Activated CD4-positive, alpha-beta T cell treated with anti-CD3 and anti-CD28 coated beads, Interleukin-2, amount 10 ng/mL, durations not matched to agents 7 days and 5 days (primary cell): ENCODE measurements at regions not wholly inside any gene's neighbourhood (a gene's known extent, or its start where the extent isn't known, plus 50 kb on each side); places are given as distances from the start of the nearest gene placed in this dataset.

ENCODE experiments used
- CTCF ChIA-PET: fragments of 350-600 bp; sonication (Branson Sonifier 250); formaldehyde crosslinking; loops from one replicate; lab custom pipeline; 2021; ENCODE audit warnings: antibody characterized with exemption; lab: Charles Lee
- POLR2A ChIA-PET: fragments of 350-600 bp; sonication (Branson Sonifier 250); formaldehyde crosslinking; loops from one replicate; lab custom pipeline; 2021; ENCODE audit warnings: antibody characterized with exemption; lab: Charles Lee
- DNase-seq: peaks from one replicate; pipeline ENCODE4 v3.0.0-alpha.2; 2020
- H3K27ac Mint-ChIP-seq: one replicate; pipeline ENCODE4 v1.8.0; 2021; ENCODE audit warnings: mild to moderate bottlenecking, moderate library complexity, mixed read lengths
- H3K27me3 Mint-ChIP-seq: one replicate; pipeline ENCODE4 v1.8.0; 2021; ENCODE audit warnings: mixed read lengths
- H3K36me3 Mint-ChIP-seq: one replicate; pipeline ENCODE4 v1.8.0; 2021; ENCODE audit warnings: low read depth, mixed read lengths
- H3K4me1 Mint-ChIP-seq: one replicate; pipeline ENCODE4 v1.8.0; 2021; ENCODE audit warnings: mixed read lengths
- H3K4me3 Mint-ChIP-seq: one replicate; pipeline ENCODE4 v1.8.0; 2021; ENCODE audit warnings: mild to moderate bottlenecking, moderate library complexity, mixed read lengths
- H3K9me3 Mint-ChIP-seq: one replicate; pipeline ENCODE4 v1.8.0; 2021; ENCODE audit warnings: mixed read lengths

DNA sequence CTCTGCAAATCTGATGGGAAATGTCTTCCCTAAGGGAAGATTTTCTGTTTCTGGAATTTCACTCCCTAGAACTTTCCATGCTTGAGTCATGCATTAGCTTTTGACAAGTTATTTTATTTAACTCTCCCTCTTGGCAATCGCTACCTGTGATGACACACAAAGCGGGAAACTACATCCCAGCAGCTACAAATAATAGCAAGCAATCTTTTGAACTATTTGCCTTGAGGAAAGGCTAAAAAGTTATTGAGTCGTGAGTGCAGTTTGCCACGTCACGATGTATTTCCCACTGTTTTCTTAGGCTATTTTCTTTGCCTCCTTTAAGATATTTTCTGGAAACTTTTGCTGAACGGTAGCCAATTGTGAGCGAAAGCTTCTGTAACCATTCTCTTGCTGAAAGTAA, 353.3 kb upstream of the HTR2A start:
- Mint-ChIP-seq H3K36me3 (no peaks in the 10 kb centered on the region), H3K4me3 (no peak overlapping the region), H3K27me3 (no peaks in the 10 kb centered on the region), H3K27ac (no peak overlapping the region), H3K9me3 (no peaks in the 10 kb centered on the region), H3K4me1 (no peaks in the 10 kb centered on the region)
- CTCF ChIA-PET = no interaction called here
- POLR2A ChIA-PET = no interaction called here
- no peak for DNase-seq

DNA sequence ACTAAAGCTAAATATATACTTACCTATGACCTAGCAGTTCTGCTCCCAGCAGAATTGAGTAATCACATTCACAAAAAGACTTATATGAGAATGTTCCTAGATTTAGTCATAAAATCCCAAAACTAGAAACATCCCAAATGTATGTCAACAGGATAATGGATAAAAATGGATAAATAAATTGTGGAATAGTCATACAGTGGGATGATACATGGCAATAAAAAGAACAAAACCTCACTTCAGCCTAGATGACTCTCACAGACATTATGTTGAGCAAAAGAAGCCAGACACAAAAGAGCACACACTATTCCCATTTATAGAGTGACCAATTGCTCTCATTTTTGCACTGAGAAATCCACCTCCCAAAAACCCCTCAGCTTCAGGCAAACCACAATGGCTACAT, 352.4 kb upstream of the HTR2A start:
- no peak for DNase-seq
- Mint-ChIP-seq H3K27ac (no peak overlapping the region), H3K9me3 (no peaks in the 10 kb centered on the region), H3K4me1 (no peaks in the 10 kb centered on the region), H3K4me3 (no peak overlapping the region), H3K27me3 (no peaks in the 10 kb centered on the region), H3K36me3 (no peaks in the 10 kb centered on the region)
- POLR2A ChIA-PET = no interaction called here
- CTCF ChIA-PET = no interaction called here

GRCh38 chr13:47241446-47241845, 344.6 kb upstream of the HTR2A start:
- no peak for DNase-seq
- H3K27me3 Mint-ChIP-seq = no peaks in the 10 kb centered on the region
- H3K27ac Mint-ChIP-seq = no peak overlapping the region
- H3K4me3 Mint-ChIP-seq = no peak overlapping the region
- no peaks in the 10 kb centered on the region for H3K9me3 Mint-ChIP-seq
- no peaks in the 10 kb centered on the region for H3K36me3 Mint-ChIP-seq
- CTCF ChIA-PET = no interaction called here
- H3K4me1 Mint-ChIP-seq = no peaks in the 10 kb centered on the region
- POLR2A ChIA-PET = no interaction called here

GRCh38 chr13:47239025-47239424, 342.2 kb upstream of the HTR2A start:
- CTCF ChIA-PET = no interaction called here
- Mint-ChIP-seq H3K4me3 (no peak overlapping the region), H3K27me3 (peaks cover 2% of the 10 kb centered on the region), H3K27ac (no peak overlapping the region), H3K4me1 (no peaks in the 10 kb centered on the region), H3K9me3 (no peaks in the 10 kb centered on the region), H3K36me3 (no peaks in the 10 kb centered on the region)
- POLR2A ChIA-PET = no interaction called here
- no peak for DNase-seq

DNA sequence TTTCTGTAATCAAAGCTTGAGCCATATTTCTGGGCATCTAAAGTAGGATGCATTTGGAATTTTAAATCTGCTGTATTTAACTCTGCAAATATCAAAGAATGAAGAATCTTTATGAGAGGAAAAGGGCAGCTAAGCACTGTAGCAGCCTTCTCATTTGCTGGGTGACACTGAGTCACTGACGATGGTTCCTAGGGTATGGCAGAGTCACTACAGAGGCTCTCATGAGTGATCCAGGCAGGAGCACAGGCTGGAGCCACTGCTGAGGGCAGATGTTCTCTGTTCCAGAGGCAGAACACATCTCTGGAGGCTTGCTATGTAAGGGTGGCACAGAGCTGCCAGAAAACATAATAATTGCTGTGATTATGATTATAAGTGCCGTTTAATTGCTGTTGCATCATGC, 340.7 kb upstream of the HTR2A start:
- H3K4me3 Mint-ChIP-seq = no peak overlapping the region
- DNase-seq = no peak
- peaks cover 2% of the 10 kb centered on the region for H3K27me3 Mint-ChIP-seq
- H3K4me1 Mint-ChIP-seq = no peaks in the 10 kb centered on the region
- H3K27ac Mint-ChIP-seq = no peak overlapping the region
- no peaks in the 10 kb centered on the region for H3K9me3 Mint-ChIP-seq
- ChIA-PET POLR2A (no interaction called here), CTCF (interaction anchor here (0.6 kb wide), 1 partner anchor 84 kb away, joined by 3 read pairs; no protein-coding TSS in a partner anchor)
- H3K36me3 Mint-ChIP-seq = no peaks in the 10 kb centered on the region

GRCh38 chr13:47233734-47234133, 336.9 kb upstream of the HTR2A start:
- POLR2A ChIA-PET = no interaction called here

DNA sequence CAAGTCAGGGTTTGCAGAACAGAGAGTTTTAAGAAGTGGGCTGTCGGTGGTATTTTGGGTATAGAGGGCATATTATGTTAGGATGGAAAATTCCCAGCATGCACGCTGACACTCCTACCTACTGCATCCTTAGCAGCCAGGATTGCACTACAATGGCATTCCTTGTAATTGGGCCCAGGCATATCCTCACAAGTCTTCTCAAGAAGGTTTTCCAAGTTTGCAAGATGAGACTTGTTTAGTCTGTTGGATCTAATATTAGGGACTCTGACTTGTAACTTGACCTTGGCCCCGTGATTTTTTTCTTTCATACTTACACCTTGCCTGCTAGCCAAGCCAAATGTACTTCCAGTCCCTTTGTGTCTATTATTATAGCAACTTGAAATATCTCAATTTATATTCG, 335.7 kb upstream of the HTR2A start:
- no peaks in the 10 kb centered on the region for H3K4me1 Mint-ChIP-seq
- H3K9me3 Mint-ChIP-seq = peaks cover 11% of the 10 kb centered on the region
- H3K36me3 Mint-ChIP-seq = no peaks in the 10 kb centered on the region
- ChIA-PET CTCF (no interaction called here), POLR2A (no interaction called here)
- H3K4me3 Mint-ChIP-seq = no peak overlapping the region
- peaks cover 2% of the 10 kb centered on the region for H3K27me3 Mint-ChIP-seq
- H3K27ac Mint-ChIP-seq = no peak overlapping the region
- no peak for DNase-seq

More at GRCh38 chr13:47233734-47234133, 336.9 kb upstream of the HTR2A start:
- H3K9me3 Mint-ChIP-seq = peaks cover 11% of the 10 kb centered on the region
- H3K4me1 Mint-ChIP-seq = no peaks in the 10 kb centered on the region
- H3K27me3 Mint-ChIP-seq = peaks cover 2% of the 10 kb centered on the region
- H3K27ac Mint-ChIP-seq = no peak overlapping the region
- no peak overlapping the region for H3K4me3 Mint-ChIP-seq
- CTCF ChIA-PET = no interaction called here
- H3K36me3 Mint-ChIP-seq = no peaks in the 10 kb centered on the region
- DNase-seq = no peak

DNA sequence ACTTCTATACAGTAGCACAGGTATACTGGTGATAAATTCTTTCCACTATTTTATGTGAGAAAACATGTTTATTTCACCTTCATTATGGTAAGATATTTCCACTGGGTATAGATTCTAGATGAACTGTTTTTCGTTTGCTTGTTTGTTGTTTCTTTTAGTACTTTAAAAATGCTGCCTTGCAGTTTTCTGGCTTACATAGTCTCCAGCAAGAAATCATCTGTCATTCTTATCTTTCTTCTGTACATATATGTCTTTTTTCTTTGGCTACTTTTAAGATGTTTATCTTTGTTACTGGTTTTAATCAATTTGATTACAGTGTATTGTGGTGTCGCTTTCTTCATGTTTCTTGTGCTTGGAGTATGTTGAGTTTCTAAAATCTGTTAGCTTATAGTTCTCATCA, 333.3 kb upstream of the HTR2A start:
- no peaks in the 10 kb centered on the region for H3K27me3 Mint-ChIP-seq
- no peak overlapping the region for H3K4me3 Mint-ChIP-seq
- DNase-seq = no peak
- CTCF ChIA-PET = interaction anchor here (0.7 kb wide), 1 partner anchor 288 kb away, joined by 3 read pairs; no protein-coding TSS in a partner anchor
- H3K27ac Mint-ChIP-seq = no peak overlapping the region
- H3K4me1 Mint-ChIP-seq = no peaks in the 10 kb centered on the region
- POLR2A ChIA-PET = no interaction called here
- peaks cover 11% of the 10 kb centered on the region for H3K9me3 Mint-ChIP-seq
- no peaks in the 10 kb centered on the region for H3K36me3 Mint-ChIP-seq

- Mint-ChIP-seq H3K9me3 (peaks cover 11% of the 10 kb centered on the region), H3K36me3 (no peaks in the 10 kb centered on the region), H3K27ac (no peak overlapping the region), H3K27me3 (no peaks in the 10 kb centered on the region), H3K4me3 (no peak overlapping the region), H3K4me1 (no peaks in the 10 kb centered on the region)
- DNase-seq = no peak
- ChIA-PET POLR2A (no interaction called here), CTCF (no interaction called here)
Measured at GRCh38 chr13:47226516-47226915, 329.7 kb upstream of the HTR2A start.

DNA sequence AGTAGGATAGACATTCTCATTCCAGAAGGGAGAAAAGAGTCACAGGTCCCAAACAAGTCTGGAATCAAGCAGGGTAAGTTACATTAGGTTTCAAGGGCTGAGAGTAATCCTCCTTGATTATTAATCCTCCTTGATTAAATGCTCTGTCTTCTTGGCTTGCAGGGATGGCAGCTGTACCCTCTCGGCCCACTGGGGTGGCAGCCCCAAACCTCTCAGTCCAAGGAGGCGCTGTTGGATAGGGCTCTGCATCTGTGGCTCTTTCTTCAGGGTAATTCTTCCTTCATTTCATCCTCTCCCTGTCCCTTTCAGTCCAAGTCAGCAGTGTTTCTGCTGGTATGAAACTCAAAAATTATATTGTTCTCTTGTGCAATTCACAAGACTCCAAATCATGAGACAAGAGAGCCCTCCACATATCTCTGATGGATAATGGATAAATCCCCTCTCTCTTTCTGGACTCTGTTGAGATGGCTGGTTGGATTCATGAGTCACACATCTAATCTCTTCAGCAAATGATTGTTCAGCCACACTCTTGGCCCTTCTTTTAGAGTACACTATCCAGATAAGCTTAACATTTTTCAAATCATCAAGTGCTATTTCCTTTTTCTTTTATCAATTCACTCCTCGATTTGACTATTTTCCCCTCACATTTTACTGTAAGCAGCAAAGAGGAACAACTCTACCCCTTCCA, 323.7 kb upstream of the HTR2A start:
- CTCF ChIA-PET = no interaction called here

GRCh38 chr13:47218611-47219010, 321.8 kb upstream of the HTR2A start:
- POLR2A ChIA-PET = no interaction called here
- Mint-ChIP-seq H3K9me3 (no peaks in the 10 kb centered on the region), H3K4me1 (no peaks in the 10 kb centered on the region), H3K27me3 (no peaks in the 10 kb centered on the region), H3K27ac (no peak overlapping the region), H3K36me3 (no peaks in the 10 kb centered on the region), H3K4me3 (no peak overlapping the region)
- CTCF ChIA-PET = no interaction called here
- no peak for DNase-seq

More for the DNA sequence above, 323.7 kb upstream of the HTR2A start:
- no peak overlapping the region for H3K4me3 Mint-ChIP-seq
- POLR2A ChIA-PET = no interaction called here
- DNase-seq = no peak
- H3K27ac Mint-ChIP-seq = no peak overlapping the region
- no peaks in the 10 kb centered on the region for H3K36me3 Mint-ChIP-seq
- no peaks in the 10 kb centered on the region for H3K9me3 Mint-ChIP-seq
- no peaks in the 10 kb centered on the region for H3K4me1 Mint-ChIP-seq
- H3K27me3 Mint-ChIP-seq = no peaks in the 10 kb centered on the region

DNA sequence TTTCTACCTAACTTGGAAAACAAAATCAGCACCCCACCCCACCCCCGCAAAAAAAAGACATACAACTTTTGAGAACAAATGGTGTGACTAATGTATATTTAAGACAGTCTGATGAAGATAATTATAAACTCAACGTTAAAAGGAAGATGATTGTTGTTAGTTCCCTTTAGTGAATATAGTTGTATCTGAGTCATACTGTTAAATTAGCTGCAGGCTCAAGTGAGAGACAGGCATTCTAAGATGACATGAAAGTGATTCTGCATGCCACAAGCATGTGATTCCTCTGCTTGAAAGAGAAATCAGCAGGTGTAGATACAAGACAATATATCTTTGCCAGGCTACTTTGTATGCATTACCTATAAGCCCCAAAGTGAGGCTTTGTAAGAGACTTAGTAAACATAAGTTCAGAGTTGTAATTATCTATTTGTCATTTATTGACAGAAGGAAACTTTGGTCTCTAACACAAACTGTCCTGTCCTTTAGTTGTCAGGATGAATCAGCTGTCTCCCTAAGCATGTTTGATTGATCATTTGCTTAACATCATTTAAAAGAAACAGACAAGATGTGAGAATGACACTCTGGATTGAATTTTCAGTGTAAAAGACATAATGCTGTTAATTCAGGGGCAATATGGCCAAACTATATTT, 319.4 kb upstream of the HTR2A start:
- Mint-ChIP-seq H3K27ac (no peak overlapping the region), H3K36me3 (no peaks in the 10 kb centered on the region), H3K4me1 (no peaks in the 10 kb centered on the region), H3K9me3 (no peaks in the 10 kb centered on the region), H3K27me3 (no peaks in the 10 kb centered on the region), H3K4me3 (no peak overlapping the region)
- DNase-seq = no peak
- ChIA-PET CTCF (no interaction called here), POLR2A (no interaction called here)

DNA sequence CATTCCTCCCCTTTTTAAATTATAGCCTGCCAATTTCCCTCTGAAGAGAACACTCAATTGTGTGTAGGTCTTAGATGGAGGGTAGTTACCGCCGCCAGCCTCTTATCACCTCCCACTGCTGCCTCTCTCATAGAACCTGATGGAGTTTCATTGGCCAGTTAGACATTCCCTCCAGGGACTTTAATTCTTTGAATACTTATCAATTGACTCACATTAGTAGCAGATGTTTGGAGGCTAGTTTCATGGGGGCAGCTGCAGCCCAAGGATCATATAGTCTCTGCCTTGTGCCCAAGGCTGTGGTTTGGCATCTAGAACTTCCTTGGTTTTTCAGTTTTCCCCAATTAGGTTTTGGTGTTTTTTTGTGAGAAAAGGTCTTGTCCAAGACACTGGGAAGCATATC, 318.9 kb upstream of the HTR2A start:
- POLR2A ChIA-PET = no interaction called here
- no peaks in the 10 kb centered on the region for H3K27me3 Mint-ChIP-seq
- CTCF ChIA-PET = interaction anchor here (1.0 kb wide), 1 partner anchor 40 kb away, joined by 3 read pairs; no protein-coding TSS in a partner anchor

More for the DNA sequence above, 318.9 kb upstream of the HTR2A start:
- Mint-ChIP-seq H3K36me3 (no peaks in the 10 kb centered on the region), H3K4me3 (no peak overlapping the region), H3K4me1 (no peaks in the 10 kb centered on the region), H3K27ac (no peak overlapping the region), H3K9me3 (no peaks in the 10 kb centered on the region)
- no peak for DNase-seq
